Stomach (tissue), 4 donors: ENCODE measurements at regions not wholly inside any gene's neighbourhood (a gene's known extent, or its start where the extent isn't known, plus 50 kb on each side); places are given as distances from the start of the nearest gene placed in this dataset.

Experiments used
- EP300 ChIP-seq: sonication (generic); formaldehyde crosslinking; IDR thresholded peaks from one replicate; pipeline ENCODE4 v1.6.1; 2017; ENCODE audit warnings: antibody characterized with exemption
- POLR2A ChIP-seq, 4 donors: fragments of 450-650 bp; IDR thresholded peaks; one replicate each; pipeline ENCODE4 v1.6.1; 2016; ENCODE audit warnings: antibody characterized with exemption in 4 of 4, control low read depth in 2 of 4, mild to moderate bottlenecking in 1 of 4, moderate library complexity in 1 of 4
- POLR2AphosphoS5 ChIP-seq, 3 donors: sonication (generic); formaldehyde crosslinking; IDR thresholded peaks; one replicate each; pipeline ENCODE4 v1.6.1; 2016; ENCODE audit warnings: antibody characterized with exemption in 3 of 3
- TF ChIP-seq, protein P1 (sequence below), 7 experiments: fragments of 450-650 bp in 4 of 7; fragments of 200-600 bp in 3 of 7; sonication (generic) in 3 of 7; IDR thresholded peaks; one replicate each; pipeline ENCODE4 v1.5.1; 2016 to 2019; ENCODE audit warnings: antibody characterized with exemption in 7 of 7, control low read depth in 2 of 7, mild to moderate bottlenecking in 1 of 7

- TF ChIP-seq, protein P1, sequence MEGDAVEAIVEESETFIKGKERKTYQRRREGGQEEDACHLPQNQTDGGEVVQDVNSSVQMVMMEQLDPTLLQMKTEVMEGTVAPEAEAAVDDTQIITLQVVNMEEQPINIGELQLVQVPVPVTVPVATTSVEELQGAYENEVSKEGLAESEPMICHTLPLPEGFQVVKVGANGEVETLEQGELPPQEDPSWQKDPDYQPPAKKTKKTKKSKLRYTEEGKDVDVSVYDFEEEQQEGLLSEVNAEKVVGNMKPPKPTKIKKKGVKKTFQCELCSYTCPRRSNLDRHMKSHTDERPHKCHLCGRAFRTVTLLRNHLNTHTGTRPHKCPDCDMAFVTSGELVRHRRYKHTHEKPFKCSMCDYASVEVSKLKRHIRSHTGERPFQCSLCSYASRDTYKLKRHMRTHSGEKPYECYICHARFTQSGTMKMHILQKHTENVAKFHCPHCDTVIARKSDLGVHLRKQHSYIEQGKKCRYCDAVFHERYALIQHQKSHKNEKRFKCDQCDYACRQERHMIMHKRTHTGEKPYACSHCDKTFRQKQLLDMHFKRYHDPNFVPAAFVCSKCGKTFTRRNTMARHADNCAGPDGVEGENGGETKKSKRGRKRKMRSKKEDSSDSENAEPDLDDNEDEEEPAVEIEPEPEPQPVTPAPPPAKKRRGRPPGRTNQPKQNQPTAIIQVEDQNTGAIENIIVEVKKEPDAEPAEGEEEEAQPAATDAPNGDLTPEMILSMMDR (IDR thresholded peaks at IDR 0.05), result no peak
- TF ChIP-seq POLR2A (IDR thresholded peaks at IDR 0.05) (no peak), EP300 (no peak), POLR2AphosphoS5 (IDR thresholded peaks at IDR 0.05) (no peak)
Observed at GRCh38 chr10:60718886-60719285, 59.4 kb upstream of the CDK1 start.
